ENCODE measurements at regions not wholly inside any gene's neighbourhood (a gene's known extent, or its start where the extent isn't known, plus 50 kb on each side); places are given as distances from the start of the nearest gene placed in this dataset.

DNA sequence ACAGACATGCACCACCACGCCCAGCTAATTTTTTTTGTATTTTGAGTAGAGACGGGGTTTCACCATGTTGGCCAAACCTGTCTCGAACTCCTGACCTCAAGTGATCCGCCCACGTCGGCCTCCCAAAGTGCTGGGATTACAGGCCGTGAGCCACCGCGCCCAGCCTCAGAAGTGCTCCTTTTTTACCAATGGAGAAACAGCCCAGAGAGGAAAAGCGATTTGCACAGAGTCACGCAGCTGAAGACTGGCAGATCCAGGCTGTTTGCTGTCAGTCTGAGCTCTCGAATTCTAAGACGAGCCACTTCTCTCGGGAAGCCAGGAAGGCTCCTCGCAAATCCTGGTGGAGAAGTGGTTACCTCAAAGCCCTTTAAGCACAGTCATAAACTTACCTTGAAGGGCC lies 57.4 kb upstream of the SDK1 start:
- dilution Hi-C loops (cut with HindIII; ENCODE audit: low sequenced_read_pairs, unreplicated experiment): no loop called here
- peaks cover 5% of the 10 kb centered on the region; the same call in 1 of the 2 replicates for H3K9me3 ChIP-seq (ENCODE audit: control insufficient read depth, insufficient read depth, low read length)
- no peak overlapping the region for H4K5ac ChIP-seq (ENCODE audit: low read depth, low read length)
- H4K8ac ChIP-seq (ENCODE audit: low read depth in 2 of 2, low read length in 2 of 2): no peak overlapping the region
- H3K9ac ChIP-seq (ENCODE audit: low read depth, low read length): no peak overlapping the region
- no peak overlapping the region for H3K23ac ChIP-seq (ENCODE audit: low read depth, low read length)
- H4K91ac ChIP-seq (ENCODE audit: insufficient read depth, low read depth, low read length): no peak overlapping the region
- no peak overlapping the region for H2AK5ac ChIP-seq (ENCODE audit: low read depth, low read length)
- TF ChIP-seq, protein P1, sequence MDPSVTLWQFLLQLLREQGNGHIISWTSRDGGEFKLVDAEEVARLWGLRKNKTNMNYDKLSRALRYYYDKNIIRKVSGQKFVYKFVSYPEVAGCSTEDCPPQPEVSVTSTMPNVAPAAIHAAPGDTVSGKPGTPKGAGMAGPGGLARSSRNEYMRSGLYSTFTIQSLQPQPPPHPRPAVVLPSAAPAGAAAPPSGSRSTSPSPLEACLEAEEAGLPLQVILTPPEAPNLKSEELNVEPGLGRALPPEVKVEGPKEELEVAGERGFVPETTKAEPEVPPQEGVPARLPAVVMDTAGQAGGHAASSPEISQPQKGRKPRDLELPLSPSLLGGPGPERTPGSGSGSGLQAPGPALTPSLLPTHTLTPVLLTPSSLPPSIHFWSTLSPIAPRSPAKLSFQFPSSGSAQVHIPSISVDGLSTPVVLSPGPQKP (IDR thresholded peaks at IDR 0.05; ENCODE audit: borderline replicate concordance, low read depth, low read length): no peak
- TF ChIP-seq RFX5 (IDR thresholded peaks at IDR 0.05; ENCODE audit: low read depth, low read length) (no peak), CHD1 (IDR thresholded peaks at IDR 0.05; ENCODE audit: low read depth, low read length) (no peak), MAZ (IDR thresholded peaks at IDR 0.05; ENCODE audit: borderline replicate concordance, low read depth, low read length) (no peak), NFE2L2 (IDR thresholded peaks at IDR 0.05; ENCODE audit: low read depth, low read length) (no peak), MXI1 (IDR thresholded peaks at IDR 0.05; ENCODE audit: borderline replicate concordance, low read depth, low read length) (no peak)
- TF ChIP-seq, protein P2, sequence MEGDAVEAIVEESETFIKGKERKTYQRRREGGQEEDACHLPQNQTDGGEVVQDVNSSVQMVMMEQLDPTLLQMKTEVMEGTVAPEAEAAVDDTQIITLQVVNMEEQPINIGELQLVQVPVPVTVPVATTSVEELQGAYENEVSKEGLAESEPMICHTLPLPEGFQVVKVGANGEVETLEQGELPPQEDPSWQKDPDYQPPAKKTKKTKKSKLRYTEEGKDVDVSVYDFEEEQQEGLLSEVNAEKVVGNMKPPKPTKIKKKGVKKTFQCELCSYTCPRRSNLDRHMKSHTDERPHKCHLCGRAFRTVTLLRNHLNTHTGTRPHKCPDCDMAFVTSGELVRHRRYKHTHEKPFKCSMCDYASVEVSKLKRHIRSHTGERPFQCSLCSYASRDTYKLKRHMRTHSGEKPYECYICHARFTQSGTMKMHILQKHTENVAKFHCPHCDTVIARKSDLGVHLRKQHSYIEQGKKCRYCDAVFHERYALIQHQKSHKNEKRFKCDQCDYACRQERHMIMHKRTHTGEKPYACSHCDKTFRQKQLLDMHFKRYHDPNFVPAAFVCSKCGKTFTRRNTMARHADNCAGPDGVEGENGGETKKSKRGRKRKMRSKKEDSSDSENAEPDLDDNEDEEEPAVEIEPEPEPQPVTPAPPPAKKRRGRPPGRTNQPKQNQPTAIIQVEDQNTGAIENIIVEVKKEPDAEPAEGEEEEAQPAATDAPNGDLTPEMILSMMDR (conservative IDR thresholded peaks at IDR 0.05; ENCODE audit: low read depth, low read length): no peak
- in situ Hi-C loops (cut with MboI; ENCODE audit: low sequenced_read_pairs): no loop called here
- H3K36me3 ChIP-seq (ENCODE audit: control insufficient read depth, insufficient read depth, low read length): no peaks in the 10 kb centered on the region
- no peaks in the 10 kb centered on the region for H4K20me1 ChIP-seq (ENCODE audit: insufficient read depth, low read length)
- no peak overlapping the region for H3K18ac ChIP-seq (ENCODE audit: low read depth, low read length)
- no peak overlapping the region for H2BK5ac ChIP-seq (ENCODE audit: low read depth, low read length, poor library complexity, severe bottlenecking)
- H3K4me3 ChIP-seq (ENCODE audit: insufficient read depth, low read depth, low read length): no peak overlapping the region
- no peak overlapping the region for H2AK9ac ChIP-seq (replicated peaks; ENCODE audit: low read depth, low read length, poor library complexity)
- no peak overlapping the region for H2BK120ac ChIP-seq (ENCODE audit: low read depth, low read length)
- BruUV-seq (replicated peaks): no TSS peak
- H2AFZ ChIP-seq (replicated peaks; ENCODE audit: low read length, poor library complexity): no peak overlapping the region
- no peak overlapping the region for H2BK20ac ChIP-seq (ENCODE audit: low read depth, low read length)
- no peaks in the 10 kb centered on the region for H3K79me1 ChIP-seq (ENCODE audit: low read depth in 1 of 2, low read length in 2 of 2)
- peaks cover 16% of the 10 kb centered on the region; the same call in 1 of the 2 replicates for H3K4me1 ChIP-seq (ENCODE audit: control insufficient read depth, insufficient read depth, low read length)
- POLR2A ChIA-PET (ENCODE audit: unreplicated experiment): no interaction called here
- 0 out of 2 replicates have a peak overlapping the region, but pooled peaks have one; percentile 11 for H3K27ac ChIP-seq (ENCODE audit: insufficient read depth, low read length)
- ATAC-seq (ENCODE audit: low read depth): no peak
- H3K4ac ChIP-seq (ENCODE audit: low read depth, low read length): no peak overlapping the region
- CTCF ChIA-PET: interaction anchor here (0.5 kb wide), 1 partner anchor 742 kb away, joined by 3 read pairs; no protein-coding TSS in a partner anchor
- H2BK15ac ChIP-seq (ENCODE audit: low read depth, low read length): no peak overlapping the region
- 0 out of 2 replicates have a peak, but pooled peaks cover 4% of the 10 kb centered on the region for H3K9me1 ChIP-seq (ENCODE audit: insufficient read depth, low read length)
- WGBS, 2 experiments (ENCODE audit: extremely low coverage in 2 of 2, insufficient read length in 1 of 2): 89% methylated on average over 12 of the region's 15 CpGs; no CpG with 5 or more reads in 1 of the 2 experiments
- no peak for DNase-seq
- no peak overlapping the region for H3K4me2 ChIP-seq (ENCODE audit: low read depth, low read length)
- H3K56ac ChIP-seq (ENCODE audit: extremely low read depth, insufficient read depth, low read length): no peak overlapping the region
- no peaks in the 10 kb centered on the region for H3K27me3 ChIP-seq (ENCODE audit: control insufficient read depth, insufficient read depth, low read length)
- no peak overlapping the region for H3K14ac ChIP-seq (replicated peaks; ENCODE audit: low read depth, low read length)
- intact Hi-C loops (cut with micrococcal nuclease): no loop called here
